ENCODE measurements at regions not wholly inside any gene's neighbourhood (a gene's known extent, or its start where the extent isn't known, plus 50 kb on each side); places are given as distances from the start of the nearest gene placed in this dataset.

DNA sequence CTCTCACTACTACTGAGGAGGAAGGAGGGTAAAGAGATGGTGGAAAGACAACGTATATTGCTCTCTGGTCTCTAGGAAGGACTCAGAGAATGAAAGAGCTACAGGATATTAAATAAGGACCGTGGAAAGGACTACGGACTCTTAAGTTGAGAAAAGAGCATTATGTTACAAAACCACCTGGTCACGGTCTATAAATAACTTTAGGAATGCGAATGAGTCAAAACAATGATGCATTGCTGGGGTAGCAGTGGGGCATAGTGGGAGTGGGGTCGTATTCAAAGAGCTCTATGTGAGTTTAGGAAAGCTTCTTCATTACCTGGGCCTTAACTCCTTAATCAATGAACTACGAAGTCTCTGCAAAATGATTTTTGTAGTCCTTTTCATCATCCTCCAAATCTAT lies 295.7 kb upstream of the SOX14 start:
- TF ChIP-seq CTCF (IDR thresholded peaks at IDR 0.05; ENCODE audit: insufficient read depth, low read depth, low read length) (no peak), EZH2 (IDR thresholded peaks at IDR 0.05; ENCODE audit: insufficient read depth, low read length) (no peak)
